H1 (cell line): ENCODE measurements at regions not wholly inside any gene's neighbourhood (a gene's known extent, or its start where the extent isn't known, plus 50 kb on each side); places are given as distances from the start of the nearest gene placed in this dataset.

Experiments
- CTCF ChIA-PET: fragments of 300-600 bp; sonication (Branson Sonifier 250); formaldehyde crosslinking; loops from one replicate; lab custom pipeline; 2021; ENCODE audit not compliant: partially characterized antibody; lab: Charles Lee
- POLR2A ChIA-PET: fragments of 300-600 bp; sonication (Branson Sonifier 250); formaldehyde crosslinking; loops from one replicate; lab custom pipeline; 2021; ENCODE audit warnings: inconsistent platforms; ENCODE audit not compliant: partially characterized antibody; lab: Charles Lee
- DNase-seq, 2 experiments: peaks; one replicate each; pipeline versions ENCODE4 v3.0.0 to v3.0.0-alpha.2; 2010 to 2022; ENCODE audit warnings: low spot score in 2 of 2, low read depth in 1 of 2, mixed read lengths in 1 of 2
- FAIRE-seq: peaks from 2 replicates; lab custom pipeline; 2011; peaks lifted over from hg19 to GRCh38; lab: Jason Lieb, UNC
- H2AFZ ChIP-seq: 2 replicates; pipeline ENCODE4 v1.8.1; 2012; ENCODE audit warnings: low read length, inconsistent platforms
- H2AK5ac ChIP-seq: 2 replicates; pipeline ENCODE4 v1.6.1; 2013; ENCODE audit warnings: low read depth, low read length
- H2BK120ac ChIP-seq: replicated peaks from 2 replicates; pipeline ENCODE3; 2013; ENCODE audit warnings: low read depth, low read length, inconsistent platforms
- H2BK12ac ChIP-seq: 2 replicates; pipeline ENCODE4 v1.6.1; 2013; ENCODE audit warnings: low read depth, low read length
- H2BK15ac ChIP-seq: 2 replicates; pipeline ENCODE4 v1.6.1; 2013; ENCODE audit warnings: low read length
- H2BK20ac ChIP-seq: 2 replicates; pipeline ENCODE4 v1.6.1; 2013; ENCODE audit warnings: low read length
- H2BK5ac ChIP-seq: 2 replicates; pipeline ENCODE4 v1.6.1; 2013; ENCODE audit warnings: low read depth, low read length
- H3K14ac ChIP-seq: 2 replicates; pipeline ENCODE4 v1.6.1; 2013; ENCODE audit warnings: inconsistent platforms; ENCODE audit not compliant: insufficient read length
- H3K18ac ChIP-seq: 2 replicates; pipeline ENCODE4 v1.6.1; 2013; ENCODE audit warnings: low read length; ENCODE audit errors: extremely low read depth
- H3K23ac ChIP-seq: 2 replicates; pipeline ENCODE4 v1.6.1; 2013; ENCODE audit warnings: inconsistent platforms; ENCODE audit not compliant: insufficient read length
- H3K23me2 ChIP-seq: 2 replicates; pipeline ENCODE4 v1.6.1; 2013; ENCODE audit warnings: low read depth, low read length
- H3K27ac ChIP-seq: 2 replicates; pipeline ENCODE4 v1.6.1; 2011; ENCODE audit warnings: low read depth, low read length, inconsistent platforms
- H3K27me3 ChIP-seq, 4 experiments: replicated peaks in 1 of 4; 1 replicate in 1 of 4; 2 replicates in 3 of 4; pipeline versions ENCODE4 v1.6.1 to v1.8.1; 2011 to 2013; ENCODE audit warnings: low read length in 3 of 4, mild to moderate bottlenecking in 3 of 4, inconsistent platforms in 2 of 4, mixed read lengths in 2 of 4, moderate library complexity in 1 of 4; ENCODE audit not compliant: control insufficient read depth in 3 of 4, insufficient read depth in 3 of 4; ENCODE audit errors: extremely low read depth in 1 of 4
- H3K36me3 ChIP-seq, 4 experiments: 2 replicates each; pipeline versions ENCODE4 v1.6.1 to v1.8.1; 2011 to 2013; ENCODE audit warnings: mild to moderate bottlenecking in 4 of 4, low read length in 3 of 4, moderate library complexity in 2 of 4, control low read depth in 1 of 4, inconsistent platforms in 1 of 4; ENCODE audit not compliant: insufficient read depth in 4 of 4, control insufficient read depth in 2 of 4
- H3K4ac ChIP-seq: replicated peaks from 2 replicates; pipeline ENCODE3; 2013; ENCODE audit warnings: low read length, low read depth, mixed read lengths, inconsistent platforms; ENCODE audit not compliant: insufficient read length
- H3K4me1 ChIP-seq, 4 experiments: replicated peaks in 1 of 4; 1 replicate in 1 of 4; 2 replicates in 3 of 4; pipeline versions ENCODE4 v1.6.1 to v1.8.1; 2011 to 2013; ENCODE audit warnings: low read length in 3 of 4, inconsistent platforms in 2 of 4, mixed read lengths in 1 of 4; ENCODE audit not compliant: insufficient read depth in 4 of 4, control insufficient read depth in 3 of 4
- H3K4me2 ChIP-seq, 2 experiments: 2 replicates each; pipeline versions ENCODE4 v1.6.1 to v1.8.1; 2011 to 2013; ENCODE audit warnings: low read depth in 2 of 2, low read length in 2 of 2, control low read depth in 1 of 2, inconsistent platforms in 1 of 2, mild to moderate bottlenecking in 1 of 2; ENCODE audit not compliant: insufficient read depth in 1 of 2
- H3K4me3 ChIP-seq, 4 experiments: fragments of 200-600, 300-600 bp in 1 of 4; sonication (generic), shearing (Covaris generic), sonication (Bioruptor Twin) in 1 of 4; 2 replicates each; pipeline versions ENCODE4 v1.5.1 to v1.8.1; 2011 to 2016; ENCODE audit warnings: low read length in 4 of 4, low read depth in 3 of 4, control low read depth in 2 of 4, inconsistent platforms in 2 of 4, mild to moderate bottlenecking in 2 of 4, mixed read lengths in 1 of 4, moderate library complexity in 1 of 4; ENCODE audit not compliant: insufficient read depth in 2 of 4; ENCODE audit errors: extremely low read depth in 1 of 4
- H3K56ac ChIP-seq: replicated peaks from 2 replicates; pipeline ENCODE3; 2013; ENCODE audit warnings: low read depth, mild to moderate bottlenecking, mixed read lengths, low read length, inconsistent platforms; ENCODE audit not compliant: insufficient read length
- H3K79me1 ChIP-seq: 2 replicates; pipeline ENCODE4 v1.6.1; 2013; ENCODE audit warnings: low read depth, low read length, control low read depth
- H3K79me2 ChIP-seq, 2 experiments: 2 replicates each; pipeline versions ENCODE4 v1.6.1 to v1.8.1; 2012 to 2013; ENCODE audit warnings: low read length in 2 of 2, mild to moderate bottlenecking in 2 of 2, inconsistent platforms in 1 of 2; ENCODE audit not compliant: insufficient read depth in 2 of 2, control insufficient read depth in 1 of 2
- H3K9ac ChIP-seq, 4 experiments: replicated peaks in 1 of 4; 1 replicate in 1 of 4; 2 replicates in 3 of 4; pipeline versions ENCODE4 v1.6.1 to v1.8.1; 2011 to 2013; ENCODE audit warnings: low read depth in 3 of 4, low read length in 3 of 4, control low read depth in 2 of 4, mild to moderate bottlenecking in 2 of 4, moderate library complexity in 2 of 4, inconsistent platforms in 1 of 4; ENCODE audit errors: extremely low read depth in 1 of 4
- H3K9me3 ChIP-seq, 2 experiments: 2 replicates each; pipeline versions ENCODE4 v1.6.1 to v1.8.1; 2012 to 2013; ENCODE audit warnings: mild to moderate bottlenecking in 2 of 2, moderate library complexity in 2 of 2, control low read depth in 1 of 2, inconsistent platforms in 1 of 2, low read depth in 1 of 2, low read length in 1 of 2, mixed read lengths in 1 of 2; ENCODE audit not compliant: insufficient read depth in 2 of 2
- H4K20me1 ChIP-seq, 2 experiments: replicated peaks in 1 of 2; 2 replicates each; pipeline versions ENCODE3 to v1.8.1; 2011 to 2013; ENCODE audit warnings: inconsistent platforms in 2 of 2, low read length in 2 of 2, mild to moderate bottlenecking in 1 of 2; ENCODE audit not compliant: insufficient read depth in 2 of 2, control insufficient read depth in 1 of 2
- H4K5ac ChIP-seq: 2 replicates; pipeline ENCODE4 v1.6.1; 2013; ENCODE audit warnings: low read length, low read depth, mixed read lengths, inconsistent platforms; ENCODE audit not compliant: insufficient read length
- H4K8ac ChIP-seq: 2 replicates; pipeline ENCODE4 v1.8.0; 2013; ENCODE audit warnings: mild to moderate bottlenecking, moderate library complexity, low read length, inconsistent platforms; ENCODE audit not compliant: insufficient read depth; ENCODE audit errors: extremely low read depth
- H4K91ac ChIP-seq: replicated peaks from 2 replicates; pipeline ENCODE3; 2013; ENCODE audit warnings: low read length, mixed read lengths, inconsistent platforms; ENCODE audit not compliant: insufficient read length
- EZH2 ChIP-seq: fragments of 200-600 bp; sonication (generic); IDR thresholded peaks from 2 replicates; pipeline ENCODE4 v1.7.1; 2012; ENCODE audit warnings: low read depth, mild to moderate bottlenecking, moderate library complexity, low read length, inconsistent platforms; ENCODE audit not compliant: severe bottlenecking
- HDAC2 ChIP-seq, 2 experiments: fragments of 300-600 bp in 1 of 2; sonication (generic) in 1 of 2; IDR thresholded peaks; 2 replicates each; pipeline ENCODE4 v1.6.1; 2011 to 2012; ENCODE audit warnings: low read depth in 2 of 2, low read length in 2 of 2, mild to moderate bottlenecking in 2 of 2, moderate library complexity in 2 of 2, borderline replicate concordance in 1 of 2, inconsistent platforms in 1 of 2
- JUN ChIP-seq: IDR thresholded peaks from 2 replicates; pipeline ENCODE4 v1.6.1; 2011; ENCODE audit warnings: low read depth, mild to moderate bottlenecking, improper control_type of control experiment, low read length
- WGBS, 2 experiments: shearing (Covaris generic) in 1 of 2; methylation state at CpG; one replicate each; pipeline versions ENCODE4 v1.1.6 to v1.1.7; 2013 to 2015; ENCODE audit warnings: low lambda C conversion rate in 2 of 2, mixed read lengths in 2 of 2, inconsistent platforms in 1 of 2, low coverage in 1 of 2, missing lambda C conversion rate in 1 of 2; ENCODE audit not compliant: insufficient replicate concordance in 2 of 2, insufficient coverage in 1 of 2, insufficient read length in 1 of 2; ENCODE audit errors: extremely low coverage in 1 of 2, missing lambda C conversion rate in 1 of 2; 5-methylcytosine and 5-hydroxymethylcytosine counted together
- TF ChIP-seq, protein P1 (sequence below): IDR thresholded peaks from 2 replicates; pipeline ENCODE4 v1.6.1; 2012; ENCODE audit warnings: low read length, inconsistent platforms

DNA sequence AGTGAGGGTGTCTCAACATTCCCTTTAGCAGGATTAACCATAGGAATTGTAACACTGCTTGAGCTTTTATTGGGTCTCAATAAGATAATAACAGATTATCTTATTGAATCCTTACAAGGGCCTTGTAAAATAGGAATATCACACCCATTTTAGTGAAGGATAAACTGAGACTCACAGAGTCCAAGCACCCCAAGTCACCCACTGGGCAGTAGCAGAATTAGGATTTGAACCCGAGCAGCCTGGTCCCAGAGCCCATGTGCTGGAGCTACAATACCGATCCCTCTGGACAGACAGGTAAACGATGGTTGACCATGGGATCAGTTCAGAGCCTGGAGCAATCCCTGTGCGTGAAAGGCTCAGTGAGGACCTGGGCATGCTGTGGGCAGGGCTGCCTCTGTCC lies 56.3 kb upstream of the MRPS22 start:
- Histone ChIP-seq H3K4me1 (no peaks in the 10 kb centered on the region; a peak in 1 of 7 replicates), H2BK5ac (no peak overlapping the region), H2AK5ac (no peak overlapping the region), H3K4ac (no peak overlapping the region), H4K91ac (no peak overlapping the region), H3K14ac (no peak overlapping the region), H3K9ac (no peak overlapping the region), H3K23me2 (no peaks in the 10 kb centered on the region), H3K9me3 (no peaks in the 10 kb centered on the region), H3K79me1 (no peaks in the 10 kb centered on the region), H4K8ac (no peak overlapping the region), H3K79me2 (no peaks in the 10 kb centered on the region), H3K4me2 (no peak overlapping the region), H2BK15ac (no peak overlapping the region), H3K27me3 (no peaks in the 10 kb centered on the region), H4K20me1 (no peaks in the 10 kb centered on the region), H3K36me3 (no peaks in the 10 kb centered on the region), H2BK20ac (no peak overlapping the region), H3K23ac (no peak overlapping the region), H2BK120ac (no peak overlapping the region), H3K56ac (no peak overlapping the region), H3K18ac (no peak overlapping the region), H4K5ac (no peak overlapping the region), H2AFZ (no peak overlapping the region), H3K27ac (no peak overlapping the region), H3K4me3 (no peak overlapping the region), H2BK12ac (no peak overlapping the region)
- POLR2A ChIA-PET: no interaction called here
- 89% methylated on average over 4 of the region's 4 CpGs; no CpG with 5 or more reads in 1 of the 2 experiments for WGBS, 2 experiments
- DNase-seq (no peak), FAIRE-seq (no peak)
- CTCF ChIA-PET: interaction anchor here (1.6 to 2.9 kb wide), 3 partner anchors 32 to 175 kb away, joined by 3 to 7 read pairs (median 7); no protein-coding TSS in a partner anchor
- TF ChIP-seq HDAC2 (IDR thresholded peaks at IDR 0.05; ENCODE audit: borderline replicate concordance in 1 of 2, low read depth in 2 of 2, low read length in 2 of 2): no peak
- TF ChIP-seq, protein P1, sequence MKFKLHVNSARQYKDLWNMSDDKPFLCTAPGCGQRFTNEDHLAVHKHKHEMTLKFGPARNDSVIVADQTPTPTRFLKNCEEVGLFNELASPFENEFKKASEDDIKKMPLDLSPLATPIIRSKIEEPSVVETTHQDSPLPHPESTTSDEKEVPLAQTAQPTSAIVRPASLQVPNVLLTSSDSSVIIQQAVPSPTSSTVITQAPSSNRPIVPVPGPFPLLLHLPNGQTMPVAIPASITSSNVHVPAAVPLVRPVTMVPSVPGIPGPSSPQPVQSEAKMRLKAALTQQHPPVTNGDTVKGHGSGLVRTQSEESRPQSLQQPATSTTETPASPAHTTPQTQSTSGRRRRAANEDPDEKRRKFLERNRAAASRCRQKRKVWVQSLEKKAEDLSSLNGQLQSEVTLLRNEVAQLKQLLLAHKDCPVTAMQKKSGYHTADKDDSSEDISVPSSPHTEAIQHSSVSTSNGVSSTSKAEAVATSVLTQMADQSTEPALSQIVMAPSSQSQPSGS: no peak
- TF ChIP-seq JUN: no peak
- no peak for TF ChIP-seq EZH2
